ENCODE measurements at regions not wholly inside any gene's neighbourhood (a gene's known extent, or its start where the extent isn't known, plus 50 kb on each side); places are given as distances from the start of the nearest gene placed in this dataset.

DNA sequence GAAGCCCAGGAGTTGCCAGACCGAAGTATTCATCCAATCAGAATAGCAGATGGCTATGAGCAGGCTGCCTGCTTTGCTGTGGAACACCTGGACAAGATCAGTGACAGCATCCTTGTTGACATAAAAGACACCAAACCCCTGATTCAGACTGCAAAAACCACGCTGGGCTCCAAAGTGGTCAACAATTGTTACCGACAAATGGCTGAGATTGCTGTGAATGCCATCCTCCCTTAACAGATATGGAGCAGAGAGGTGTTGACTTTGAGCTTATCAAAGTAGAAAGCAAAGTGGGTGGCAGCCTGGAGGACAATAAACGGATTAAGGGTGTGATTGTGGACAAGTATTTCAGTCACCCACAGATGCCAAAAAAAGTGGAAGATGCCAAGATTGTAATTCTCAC lies 250.3 kb upstream of the OBI1 start:
- ChIA-PET POLR2A (no interaction called here), CTCF (interaction anchor here (1.0 kb wide), 1 partner anchor 69 kb away, joined by 3 read pairs; no protein-coding TSS in a partner anchor)
- Histone ChIP-seq H3K4me3 (ENCODE audit: low read depth, low read length) (no peak overlapping the region), H3K9me3 (ENCODE audit: control insufficient read depth, insufficient read depth, low read depth, low read length) (no peaks in the 10 kb centered on the region), H3K27ac (ENCODE audit: extremely low read depth, low read depth, low read length) (no peak overlapping the region), H3K36me3 (ENCODE audit: control insufficient read depth in 2 of 2, insufficient read depth in 1 of 2, low read length in 2 of 2) (no peaks in the 10 kb centered on the region), H3K4me1 (ENCODE audit: control insufficient read depth, insufficient read depth, low read length) (no peaks in the 10 kb centered on the region)
- TF ChIP-seq ZNF335 (tag by site-specific recombination; conservative IDR thresholded peaks at IDR 0.05): no peak
- TF ChIP-seq SALL2 (tag by site-specific recombination; IDR thresholded peaks at IDR 0.05; ENCODE audit: borderline replicate concordance): no peak
- TF ChIP-seq ZNF513 (tag by site-specific recombination; IDR thresholded peaks at IDR 0.05): no peak
- TF ChIP-seq ZNF777 (tag by site-specific recombination; IDR thresholded peaks at IDR 0.05; ENCODE audit: borderline replicate concordance): no peak
- no peak for TF ChIP-seq ZNF292 (tag by site-specific recombination; IDR thresholded peaks at IDR 0.05; ENCODE audit: borderline replicate concordance, low read depth)
- no peak for TF ChIP-seq ZNF561 (tag by site-specific recombination; IDR thresholded peaks at IDR 0.05; ENCODE audit: borderline replicate concordance)
- TF ChIP-seq ZNF23 (tag by site-specific recombination; IDR thresholded peaks at IDR 0.05; ENCODE audit: borderline replicate concordance): no peak
- TF ChIP-seq MYNN (tag by site-specific recombination; IDR thresholded peaks at IDR 0.05; ENCODE audit: borderline replicate concordance): no peak

- POLR2A ChIA-PET: no interaction called here
- CTCF ChIA-PET: no interaction called here
- H3K36me3 ChIP-seq (ENCODE audit: control insufficient read depth in 2 of 2, insufficient read depth in 1 of 2, low read length in 2 of 2): no peaks in the 10 kb centered on the region
- no peak overlapping the region for H3K4me3 ChIP-seq (ENCODE audit: low read depth, low read length)
- no peaks in the 10 kb centered on the region for H3K9me3 ChIP-seq (ENCODE audit: control insufficient read depth, insufficient read depth, low read depth, low read length)
- no peaks in the 10 kb centered on the region for H3K4me1 ChIP-seq (ENCODE audit: control insufficient read depth, insufficient read depth, low read length)
- TF ChIP-seq ZNF837 (tag by site-specific recombination; IDR thresholded peaks at IDR 0.05) (no peak), ZBTB7A (tag by site-specific recombination; IDR thresholded peaks at IDR 0.05; ENCODE audit: low read depth) (no peak), ZNF639 (tag by site-specific recombination; IDR thresholded peaks at IDR 0.05) (no peak), ZBTB17 (tag by site-specific recombination; IDR thresholded peaks at IDR 0.05) (no peak)
- H3K27ac ChIP-seq (ENCODE audit: extremely low read depth, low read depth, low read length): no peak overlapping the region
Observed at GRCh38 chr13:78907006-78907405, 248.1 kb upstream of the OBI1 start.

GRCh38 chr13:78897200-78897599 lies 238.2 kb upstream of the OBI1 start:
- ChIA-PET POLR2A (no interaction called here), CTCF (no interaction called here)
- H3K4me3 ChIP-seq (ENCODE audit: low read depth, low read length): no peak overlapping the region
- TF ChIP-seq ZNF701 (tag by site-specific recombination; IDR thresholded peaks at IDR 0.05) (no peak), ZNF473 (tag by site-specific recombination; IDR thresholded peaks at IDR 0.05) (no peak), ZNF248 (tag by site-specific recombination; IDR thresholded peaks at IDR 0.05) (no peak), ZNF768 (tag by site-specific recombination; IDR thresholded peaks at IDR 0.05) (no peak), KLF9 (tag by site-specific recombination; IDR thresholded peaks at IDR 0.05; ENCODE audit: low read depth) (no peak), ZNF404 (tag by site-specific recombination; IDR thresholded peaks at IDR 0.05) (no peak), ZNF292 (tag by site-specific recombination; IDR thresholded peaks at IDR 0.05; ENCODE audit: borderline replicate concordance, low read depth) (no peak), ZNF624 (tag by site-specific recombination; IDR thresholded peaks at IDR 0.05) (no peak), GLI2 (tag by site-specific recombination; IDR thresholded peaks at IDR 0.05; ENCODE audit: borderline replicate concordance, low read depth) (no peak), ZNF558 (tag by site-specific recombination; IDR thresholded peaks at IDR 0.05) (no peak), ZNF747 (tag by site-specific recombination; IDR thresholded peaks at IDR 0.05) (no peak), FEZF1 (tag by site-specific recombination; IDR thresholded peaks at IDR 0.05) (no peak), ZNF571 (tag by site-specific recombination; IDR thresholded peaks at IDR 0.05) (no peak)
- TF ChIP-seq, protein P1, sequence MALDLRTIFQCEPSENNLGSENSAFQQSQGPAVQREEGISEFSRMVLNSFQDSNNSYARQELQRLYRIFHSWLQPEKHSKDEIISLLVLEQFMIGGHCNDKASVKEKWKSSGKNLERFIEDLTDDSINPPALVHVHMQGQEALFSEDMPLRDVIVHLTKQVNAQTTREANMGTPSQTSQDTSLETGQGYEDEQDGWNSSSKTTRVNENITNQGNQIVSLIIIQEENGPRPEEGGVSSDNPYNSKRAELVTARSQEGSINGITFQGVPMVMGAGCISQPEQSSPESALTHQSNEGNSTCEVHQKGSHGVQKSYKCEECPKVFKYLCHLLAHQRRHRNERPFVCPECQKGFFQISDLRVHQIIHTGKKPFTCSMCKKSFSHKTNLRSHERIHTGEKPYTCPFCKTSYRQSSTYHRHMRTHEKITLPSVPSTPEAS (tag by site-specific recombination; IDR thresholded peaks at IDR 0.05): no peak
- TF ChIP-seq, protein P2, sequence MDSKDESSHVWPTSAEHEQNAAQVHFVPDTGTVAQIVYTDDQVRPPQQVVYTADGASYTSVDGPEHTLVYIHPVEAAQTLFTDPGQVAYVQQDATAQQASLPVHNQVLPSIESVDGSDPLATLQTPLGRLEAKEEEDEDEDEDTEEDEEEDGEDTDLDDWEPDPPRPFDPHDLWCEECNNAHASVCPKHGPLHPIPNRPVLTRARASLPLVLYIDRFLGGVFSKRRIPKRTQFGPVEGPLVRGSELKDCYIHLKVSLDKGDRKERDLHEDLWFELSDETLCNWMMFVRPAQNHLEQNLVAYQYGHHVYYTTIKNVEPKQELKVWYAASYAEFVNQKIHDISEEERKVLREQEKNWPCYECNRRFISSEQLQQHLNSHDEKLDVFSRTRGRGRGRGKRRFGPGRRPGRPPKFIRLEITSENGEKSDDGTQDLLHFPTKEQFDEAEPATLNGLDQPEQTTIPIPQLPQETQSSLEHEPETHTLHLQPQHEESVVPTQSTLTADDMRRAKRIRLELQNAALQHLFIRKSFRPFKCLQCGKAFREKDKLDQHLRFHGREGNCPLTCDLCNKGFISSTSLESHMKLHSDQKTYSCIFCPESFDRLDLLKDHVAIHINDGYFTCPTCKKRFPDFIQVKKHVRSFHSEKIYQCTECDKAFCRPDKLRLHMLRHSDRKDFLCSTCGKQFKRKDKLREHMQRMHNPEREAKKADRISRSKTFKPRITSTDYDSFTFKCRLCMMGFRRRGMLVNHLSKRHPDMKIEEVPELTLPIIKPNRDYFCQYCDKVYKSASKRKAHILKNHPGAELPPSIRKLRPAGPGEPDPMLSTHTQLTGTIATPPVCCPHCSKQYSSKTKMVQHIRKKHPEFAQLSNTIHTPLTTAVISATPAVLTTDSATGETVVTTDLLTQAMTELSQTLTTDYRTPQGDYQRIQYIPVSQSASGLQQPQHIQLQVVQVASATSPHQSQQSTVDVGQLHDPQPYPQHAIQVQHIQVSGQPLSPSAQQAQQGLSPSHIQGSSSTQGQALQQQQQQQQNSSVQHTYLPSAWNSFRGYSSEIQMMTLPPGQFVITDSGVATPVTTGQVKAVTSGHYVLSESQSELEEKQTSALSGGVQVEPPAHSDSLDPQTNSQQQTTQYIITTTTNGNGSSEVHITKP (tag by site-specific recombination; IDR thresholded peaks at IDR 0.05): no peak
- H3K9me3 ChIP-seq (ENCODE audit: control insufficient read depth, insufficient read depth, low read depth, low read length): no peaks in the 10 kb centered on the region
- H3K36me3 ChIP-seq (ENCODE audit: control insufficient read depth in 2 of 2, insufficient read depth in 1 of 2, low read length in 2 of 2): no peaks in the 10 kb centered on the region
- H3K27ac ChIP-seq (ENCODE audit: extremely low read depth, low read depth, low read length): no peak overlapping the region
- no peaks in the 10 kb centered on the region for H3K4me1 ChIP-seq (ENCODE audit: control insufficient read depth, insufficient read depth, low read length)
